ENCODE measurements at regions not wholly inside any gene's neighbourhood (a gene's known extent, or its start where the extent isn't known, plus 50 kb on each side); places are given as distances from the start of the nearest gene placed in this dataset.
"Not testable (repeated sequence)": the region's sequence is repeated elsewhere in the genome, so short reads cannot be mapped to it uniquely, and the experiment has no call there.

- no peaks in the 10 kb centered on the region for H3K36me3 Mint-ChIP-seq
- no peaks in the 10 kb centered on the region for H3K27me3 Mint-ChIP-seq
- no peaks in the 10 kb centered on the region for H3K4me1 Mint-ChIP-seq
- H3K4me3 Mint-ChIP-seq = no peak overlapping the region
- H3K9me3 Mint-ChIP-seq = peaks cover 0 to 8% (median 7%) of the 10 kb centered on the region in 3 donors
- no peak overlapping the region for H3K27ac Mint-ChIP-seq
These were observed 540.6 kb upstream of the MIR17HG start for GRCh38 chr13:90806892-90807291.

DNA sequence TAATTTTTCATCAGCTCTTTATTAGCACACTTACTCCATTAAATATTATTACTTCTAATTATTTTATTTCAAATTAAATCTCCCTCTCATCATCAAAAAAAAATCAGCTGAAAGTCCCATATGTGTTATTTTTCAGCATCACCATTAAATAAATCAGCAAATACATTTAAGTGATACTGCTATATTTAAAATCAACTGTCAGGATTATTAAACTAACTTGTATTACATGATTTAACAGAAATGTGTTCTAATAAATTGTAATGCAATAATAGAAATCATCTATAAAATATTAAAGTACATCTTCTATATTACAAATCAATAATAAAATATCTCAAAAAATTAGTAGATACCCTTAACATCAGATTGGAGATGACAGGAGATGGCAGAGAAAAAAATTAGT lies 538.6 kb upstream of the MIR17HG start:
- Mint-ChIP-seq H3K9me3 (peaks cover 0 to 9% (median 7%) of the 10 kb centered on the region in 3 donors), H3K36me3 (no peaks in the 10 kb centered on the region), H3K4me1 (no peaks in the 10 kb centered on the region), H3K27me3 (no peaks in the 10 kb centered on the region), H3K4me3 (no peak overlapping the region), H3K27ac (no peak overlapping the region)

- no peak overlapping the region for H3K4me3 Mint-ChIP-seq
- no peaks in the 10 kb centered on the region for H3K27me3 Mint-ChIP-seq
- no peak overlapping the region for H3K27ac Mint-ChIP-seq
- no peaks in the 10 kb centered on the region for H3K36me3 Mint-ChIP-seq
- H3K4me1 Mint-ChIP-seq = no peaks in the 10 kb centered on the region
- peaks cover 0 to 3% (median 2%) of the 10 kb centered on the region in 3 donors for H3K9me3 Mint-ChIP-seq
These were observed 523.5 kb upstream of the MIR17HG start for GRCh38 chr13:90824032-90824431.

GRCh38 chr13:90826688-90827087 lies 520.8 kb upstream of the MIR17HG start:
- Mint-ChIP-seq H3K4me1 (no peaks in the 10 kb centered on the region), H3K27me3 (no peaks in the 10 kb centered on the region), H3K9me3 (peaks cover 0 to 3% (median 2%) of the 10 kb centered on the region in 3 donors), H3K4me3 (no peak overlapping the region), H3K27ac (no peak overlapping the region), H3K36me3 (no peaks in the 10 kb centered on the region)

DNA sequence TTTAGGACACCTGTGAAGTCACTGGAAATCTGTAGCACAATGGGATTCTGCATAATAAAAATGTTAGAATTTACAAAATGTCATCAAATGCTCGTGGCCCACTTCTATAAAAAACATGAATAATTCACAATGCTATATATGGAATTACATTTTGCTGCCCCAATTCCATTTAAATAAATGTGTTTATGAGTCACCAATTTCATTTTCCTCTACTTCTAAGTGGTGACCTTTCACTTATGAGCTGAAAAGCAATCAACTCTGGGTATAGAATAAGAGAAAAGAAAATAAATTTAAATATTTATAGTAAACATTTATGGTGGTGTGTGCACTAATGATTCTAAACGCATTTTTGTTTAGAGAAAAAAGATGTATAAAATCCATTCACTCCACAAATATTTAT lies 516.7 kb upstream of the MIR17HG start:
- H3K36me3 Mint-ChIP-seq = no peaks in the 10 kb centered on the region
- no peak overlapping the region for H3K4me3 Mint-ChIP-seq
- no peaks in the 10 kb centered on the region for H3K4me1 Mint-ChIP-seq
- H3K27me3 Mint-ChIP-seq = no peaks in the 10 kb centered on the region
- H3K9me3 Mint-ChIP-seq = peaks cover 0 to 5% (median 0%) of the 10 kb centered on the region in 3 donors
- H3K27ac Mint-ChIP-seq = no peak overlapping the region

DNA sequence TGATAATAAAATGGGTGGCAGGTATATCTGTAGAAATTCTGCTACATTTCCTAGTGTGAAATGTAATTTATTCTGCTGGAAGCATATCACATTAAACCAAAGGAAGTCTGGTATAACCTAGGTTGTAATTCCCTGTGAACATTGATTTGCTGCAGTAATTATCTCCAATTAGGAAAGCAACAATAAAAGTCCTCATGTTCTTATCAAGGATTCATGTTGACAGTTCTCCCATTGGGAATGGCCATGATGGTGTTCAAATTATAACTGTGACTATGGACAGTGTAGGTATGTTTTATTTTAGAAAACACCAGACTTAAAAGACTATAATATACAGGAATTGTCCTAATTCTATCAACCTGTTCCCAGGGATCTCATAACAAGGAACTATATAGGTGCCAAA lies 513.5 kb upstream of the MIR17HG start:
- H3K4me3 Mint-ChIP-seq = no peak overlapping the region
- H3K27ac Mint-ChIP-seq = no peak overlapping the region
- H3K27me3 Mint-ChIP-seq = no peaks in the 10 kb centered on the region
- H3K9me3 Mint-ChIP-seq = peaks cover 2 to 5% (median 3%) of the 10 kb centered on the region in 3 donors
- no peaks in the 10 kb centered on the region for H3K36me3 Mint-ChIP-seq
- H3K4me1 Mint-ChIP-seq = no peaks in the 10 kb centered on the region

GRCh38 chr13:90834700-90835099 lies 512.8 kb upstream of the MIR17HG start:
- H3K27me3 Mint-ChIP-seq = no peaks in the 10 kb centered on the region
- H3K36me3 Mint-ChIP-seq = no peaks in the 10 kb centered on the region
- no peaks in the 10 kb centered on the region for H3K4me1 Mint-ChIP-seq
- H3K27ac Mint-ChIP-seq = no peak overlapping the region
- H3K4me3 Mint-ChIP-seq = no peak overlapping the region
- peaks cover 2 to 5% (median 3%) of the 10 kb centered on the region in 3 donors for H3K9me3 Mint-ChIP-seq

DNA sequence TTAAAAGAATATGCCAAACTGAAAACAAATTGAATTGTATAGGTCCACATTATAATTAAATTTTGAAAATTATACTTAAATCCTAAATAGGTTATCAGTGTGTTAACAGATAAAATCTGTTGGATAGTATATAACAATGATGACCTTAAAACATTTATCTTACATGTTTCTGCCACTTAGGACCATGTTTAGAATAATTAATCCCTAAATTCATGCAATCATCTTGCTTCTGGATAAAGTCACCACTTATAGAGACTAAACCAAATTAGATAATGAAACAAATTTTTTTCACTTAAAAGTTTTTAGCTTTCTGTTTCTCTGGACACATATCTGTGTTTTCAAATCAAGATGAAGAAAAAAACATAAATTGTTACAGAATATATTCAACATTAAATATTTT lies 511.7 kb upstream of the MIR17HG start:
- H3K4me1 Mint-ChIP-seq = no peaks in the 10 kb centered on the region

GRCh38 chr13:90838317-90838960 lies 509.0 kb upstream of the MIR17HG start:
- Mint-ChIP-seq H3K4me3 (no peak overlapping the region), H3K36me3 (no peaks in the 10 kb centered on the region), H3K27ac (no peak overlapping the region), H3K9me3 (peaks cover 2 to 11% (median 9%) of the 10 kb centered on the region in 3 donors), H3K27me3 (no peaks in the 10 kb centered on the region), H3K4me1 (no peaks in the 10 kb centered on the region)

More for the DNA sequence above, 511.7 kb upstream of the MIR17HG start:
- Mint-ChIP-seq H3K27me3 (no peaks in the 10 kb centered on the region), H3K36me3 (no peaks in the 10 kb centered on the region), H3K4me3 (no peak overlapping the region), H3K9me3 (peaks cover 2 to 12% (median 8%) of the 10 kb centered on the region in 3 donors), H3K27ac (no peak overlapping the region)

DNA sequence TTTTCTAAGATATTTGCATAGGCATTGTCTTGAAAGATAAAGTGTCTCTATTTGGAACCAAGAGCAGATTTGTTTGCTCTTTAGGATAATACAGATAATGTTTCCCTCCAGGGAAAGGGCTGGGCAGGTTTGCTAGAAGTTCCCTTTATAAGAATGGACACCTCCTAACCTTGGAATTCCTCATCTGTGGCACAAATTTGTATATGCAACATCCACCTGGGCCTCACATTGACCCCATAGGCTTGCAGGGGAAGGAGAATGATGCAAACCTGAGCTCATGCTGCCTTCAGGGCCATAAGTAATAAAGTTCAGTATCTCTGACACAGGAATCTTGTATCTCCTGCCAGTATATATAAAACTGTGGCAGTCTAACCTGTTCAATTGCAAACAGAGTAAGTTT lies 508.4 kb upstream of the MIR17HG start:
- H3K27me3 Mint-ChIP-seq = no peaks in the 10 kb centered on the region
- no peak overlapping the region for H3K27ac Mint-ChIP-seq
- no peaks in the 10 kb centered on the region for H3K4me1 Mint-ChIP-seq
- H3K4me3 Mint-ChIP-seq = no peak overlapping the region
- peaks cover 2 to 11% (median 9%) of the 10 kb centered on the region in 3 donors for H3K9me3 Mint-ChIP-seq
- no peaks in the 10 kb centered on the region for H3K36me3 Mint-ChIP-seq

DNA sequence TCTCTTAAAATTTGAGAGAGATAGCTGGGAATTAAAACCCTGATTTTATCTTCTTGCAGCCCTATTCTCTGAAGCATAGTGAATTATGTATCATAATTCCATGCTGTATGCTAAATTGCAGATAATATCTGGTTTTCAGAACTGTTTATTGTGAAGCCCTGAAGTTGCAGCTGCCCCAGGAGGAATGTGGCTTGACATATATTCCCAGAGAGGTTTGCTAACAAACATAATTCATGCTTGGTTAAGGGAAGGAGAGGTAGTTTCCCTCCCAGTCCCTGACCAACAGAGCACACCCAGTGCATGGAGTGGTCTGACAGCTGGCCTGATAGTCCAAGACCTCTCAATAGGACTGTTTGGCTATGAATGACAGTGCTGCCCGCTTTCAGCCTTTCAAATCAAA lies 500.6 kb upstream of the MIR17HG start:
- Mint-ChIP-seq H3K9me3 (peaks cover 3 to 6% (median 3%) of the 10 kb centered on the region in 3 donors), H3K4me1 (no peaks in the 10 kb centered on the region), H3K27ac (no peak overlapping the region), H3K27me3 (no peaks in the 10 kb centered on the region), H3K4me3 (no peak overlapping the region), H3K36me3 (no peaks in the 10 kb centered on the region)

- not testable (repeated sequence) for H3K9me3 Mint-ChIP-seq, H3K4me1 Mint-ChIP-seq, H3K36me3 Mint-ChIP-seq
These were observed 493.8 kb upstream of the MIR17HG start for GRCh38 chr13:90853666-90854065.

DNA sequence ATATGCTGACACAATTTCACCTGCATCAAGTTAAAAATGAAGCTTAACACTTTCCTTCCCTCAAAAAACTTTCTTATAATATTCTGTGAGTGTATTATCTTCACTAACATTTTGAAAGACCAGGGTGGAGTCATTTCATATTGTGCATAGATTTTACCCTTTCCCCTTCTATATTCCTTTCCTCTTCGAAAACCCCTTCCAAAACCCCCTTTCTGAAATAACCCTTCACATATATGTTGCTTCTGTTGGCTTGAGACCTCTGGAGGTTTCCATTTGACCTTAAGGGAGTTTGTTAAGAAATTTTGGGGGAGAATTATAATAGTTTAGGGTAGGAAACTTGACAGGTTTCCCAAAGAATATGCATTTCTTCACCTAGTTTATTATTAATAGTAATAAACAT lies 489.6 kb upstream of the MIR17HG start:
- Mint-ChIP-seq H3K27ac (no peak overlapping the region), H3K9me3 (peaks cover 0 to 2% (median 0%) of the 10 kb centered on the region in 3 donors), H3K4me3 (no peak overlapping the region), H3K4me1 (no peaks in the 10 kb centered on the region), H3K36me3 (no peaks in the 10 kb centered on the region), H3K27me3 (no peaks in the 10 kb centered on the region)

More at GRCh38 chr13:90853666-90854065, 493.8 kb upstream of the MIR17HG start:
- not testable (repeated sequence) for H3K27ac Mint-ChIP-seq, H3K27me3 Mint-ChIP-seq, H3K4me3 Mint-ChIP-seq

- Mint-ChIP-seq H3K4me1 (no peaks in the 10 kb centered on the region), H3K9me3 (peaks cover 0 to 4% (median 0%) of the 10 kb centered on the region in 3 donors), H3K27me3 (no peaks in the 10 kb centered on the region), H3K27ac (no peak overlapping the region), H3K4me3 (no peak overlapping the region), H3K36me3 (no peaks in the 10 kb centered on the region)
These were observed 481.5 kb upstream of the MIR17HG start for GRCh38 chr13:90866006-90866405.

GRCh38 chr13:90867336-90867683 lies 480.2 kb upstream of the MIR17HG start:
- Mint-ChIP-seq H3K4me3 (no peak overlapping the region), H3K36me3 (no peaks in the 10 kb centered on the region), H3K27me3 (no peaks in the 10 kb centered on the region), H3K4me1 (no peaks in the 10 kb centered on the region), H3K9me3 (peaks cover 0 to 2% (median 0%) of the 10 kb centered on the region in 3 donors), H3K27ac (no peak overlapping the region)

GRCh38 chr13:90868321-90868920 lies 479.1 kb upstream of the MIR17HG start:
- H3K4me1 Mint-ChIP-seq = no peaks in the 10 kb centered on the region
- no peak overlapping the region for H3K27ac Mint-ChIP-seq
- no peaks in the 10 kb centered on the region for H3K36me3 Mint-ChIP-seq
- peaks cover 0 to 2% (median 0%) of the 10 kb centered on the region in 3 donors for H3K9me3 Mint-ChIP-seq
- H3K27me3 Mint-ChIP-seq = no peaks in the 10 kb centered on the region
- no peak overlapping the region for H3K4me3 Mint-ChIP-seq
